ENCODE measurements at regions not wholly inside any gene's neighbourhood (a gene's known extent, or its start where the extent isn't known, plus 50 kb on each side); places are given as distances from the start of the nearest gene placed in this dataset.

- H3K27ac ChIP-seq: no peak overlapping the region
- no peaks in the 10 kb centered on the region for H3K9me3 ChIP-seq
- H3K4me3 ChIP-seq: no peak overlapping the region
- H3K36me3 ChIP-seq (ENCODE audit: insufficient read depth in 1 of 2, low read depth in 1 of 2): no peaks in the 10 kb centered on the region
- H3K27me3 ChIP-seq (ENCODE audit: insufficient read depth in 3 of 3, low read length in 2 of 3): no peaks in the 10 kb centered on the region
- TF ChIP-seq, protein P1, sequence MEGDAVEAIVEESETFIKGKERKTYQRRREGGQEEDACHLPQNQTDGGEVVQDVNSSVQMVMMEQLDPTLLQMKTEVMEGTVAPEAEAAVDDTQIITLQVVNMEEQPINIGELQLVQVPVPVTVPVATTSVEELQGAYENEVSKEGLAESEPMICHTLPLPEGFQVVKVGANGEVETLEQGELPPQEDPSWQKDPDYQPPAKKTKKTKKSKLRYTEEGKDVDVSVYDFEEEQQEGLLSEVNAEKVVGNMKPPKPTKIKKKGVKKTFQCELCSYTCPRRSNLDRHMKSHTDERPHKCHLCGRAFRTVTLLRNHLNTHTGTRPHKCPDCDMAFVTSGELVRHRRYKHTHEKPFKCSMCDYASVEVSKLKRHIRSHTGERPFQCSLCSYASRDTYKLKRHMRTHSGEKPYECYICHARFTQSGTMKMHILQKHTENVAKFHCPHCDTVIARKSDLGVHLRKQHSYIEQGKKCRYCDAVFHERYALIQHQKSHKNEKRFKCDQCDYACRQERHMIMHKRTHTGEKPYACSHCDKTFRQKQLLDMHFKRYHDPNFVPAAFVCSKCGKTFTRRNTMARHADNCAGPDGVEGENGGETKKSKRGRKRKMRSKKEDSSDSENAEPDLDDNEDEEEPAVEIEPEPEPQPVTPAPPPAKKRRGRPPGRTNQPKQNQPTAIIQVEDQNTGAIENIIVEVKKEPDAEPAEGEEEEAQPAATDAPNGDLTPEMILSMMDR (IDR thresholded peaks at IDR 0.05): no peak
- intact Hi-C loops (cut with DNase I): no loop called here
- no peaks in the 10 kb centered on the region for H3K4me1 ChIP-seq
- no peak for ATAC-seq
- no peak for DNase-seq
- whole genome bisulfite sequencing, 3 donors: 45 to 54% (median 50%) methylated on average over 2 of the region's 2 CpGs
Observed at GRCh38 chr6:133758815-133759335, 130.0 kb upstream of the TCF21 start.

DNA sequence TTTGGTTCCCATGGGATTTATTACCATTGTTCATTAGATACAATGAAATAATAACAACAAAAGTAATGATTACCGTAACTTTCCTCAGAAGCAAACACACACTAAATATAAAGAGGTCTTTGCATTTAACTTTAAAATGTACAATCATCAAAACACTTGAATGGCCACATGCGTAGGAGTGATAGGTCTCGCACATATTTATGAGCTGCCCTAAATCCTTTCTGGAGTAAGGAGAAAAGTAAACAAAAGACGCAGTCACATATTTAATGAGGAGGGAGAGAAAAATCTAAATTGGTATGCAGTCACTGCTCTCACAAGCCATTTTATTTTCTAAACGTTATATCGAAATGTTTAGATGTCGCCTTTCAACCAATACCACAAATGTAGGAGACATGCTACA is 129.4 kb upstream of the TCF21 start:
- H3K27me3 ChIP-seq (ENCODE audit: insufficient read depth in 3 of 3, low read length in 2 of 3): no peaks in the 10 kb centered on the region
- H3K36me3 ChIP-seq (ENCODE audit: insufficient read depth in 1 of 2, low read depth in 1 of 2): no peaks in the 10 kb centered on the region
- intact Hi-C loops (cut with DNase I): no loop called here
- TF ChIP-seq, protein P1 (IDR thresholded peaks at IDR 0.05): no peak
- no peaks in the 10 kb centered on the region for H3K9me3 ChIP-seq
- H3K4me1 ChIP-seq: no peaks in the 10 kb centered on the region
- DNase-seq (no peak), ATAC-seq (no peak)
- 94 to 97% (median 96%) methylated on average over 7 of the region's 7 CpGs for WGBS, 3 donors
- no peak overlapping the region for H3K27ac ChIP-seq
- H3K4me3 ChIP-seq: no peak overlapping the region

DNA sequence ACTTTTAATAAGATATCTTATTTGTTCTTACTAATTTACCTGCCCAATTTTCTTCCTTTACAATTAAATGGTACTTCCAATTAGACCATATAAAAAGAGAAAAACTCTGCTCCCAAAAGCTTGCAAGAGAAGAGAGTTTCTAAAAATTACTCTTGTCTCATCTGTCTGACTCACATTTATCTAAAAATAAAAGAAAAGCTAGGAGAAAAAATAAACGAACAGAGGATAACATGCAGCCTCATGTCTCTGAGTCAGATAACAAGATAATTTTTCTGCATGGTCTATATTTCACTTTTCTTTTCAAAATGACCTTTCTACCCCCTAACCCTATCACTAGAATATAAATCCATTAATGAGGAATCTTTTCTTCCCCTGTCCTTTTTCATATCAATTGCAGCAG is 127.2 kb upstream of the TCF21 start:
- H3K9me3 ChIP-seq: no peaks in the 10 kb centered on the region
- H3K4me1 ChIP-seq: no peaks in the 10 kb centered on the region
- no peak overlapping the region for H3K4me3 ChIP-seq
- no peaks in the 10 kb centered on the region for H3K27me3 ChIP-seq (ENCODE audit: insufficient read depth in 3 of 3, low read length in 2 of 3)
- no peaks in the 10 kb centered on the region for H3K36me3 ChIP-seq (ENCODE audit: insufficient read depth in 1 of 2, low read depth in 1 of 2)
- 9 to 21% (median 14%) methylated on average over 1 of the region's 1 CpG for whole genome bisulfite sequencing, 3 donors
- peak in 1 of 4 donors; percentile 35 for ATAC-seq
- TF ChIP-seq, protein P1 (IDR thresholded peaks at IDR 0.05): no peak
- no peak for DNase-seq
- H3K27ac ChIP-seq: no peak overlapping the region
- intact Hi-C loops (cut with DNase I): no loop called here

GRCh38 chr6:133764008-133764753 is 124.7 kb upstream of the TCF21 start:
- WGBS, 3 donors: 50 to 58% (median 57%) methylated on average over 2 of the region's 2 CpGs
- Histone ChIP-seq H3K27ac (no peak overlapping the region), H3K36me3 (ENCODE audit: insufficient read depth in 1 of 2, low read depth in 1 of 2) (no peaks in the 10 kb centered on the region), H3K4me3 (no peak overlapping the region), H3K9me3 (no peaks in the 10 kb centered on the region), H3K4me1 (no peaks in the 10 kb centered on the region), H3K27me3 (ENCODE audit: insufficient read depth in 3 of 3, low read length in 2 of 3) (no peaks in the 10 kb centered on the region)
- ATAC-seq (peak in 3 of 4 donors; percentile 54 to 76 (median 75)), DNase-seq (no peak)
- TF ChIP-seq, protein P1 (IDR thresholded peaks at IDR 0.05): no peak
- intact Hi-C loops (cut with DNase I): no loop called here

Data from psoas muscle (tissue), 7 donors.